Neural cell (in vitro differentiated cells): ENCODE measurements at regions not wholly inside any gene's neighbourhood (a gene's known extent, or its start where the extent isn't known, plus 50 kb on each side); places are given as distances from the start of the nearest gene placed in this dataset.

Source experiments
- H2AFZ ChIP-seq: fragments of 200-600, 300-800 bp; sonication (generic), shearing (Covaris generic); 2 replicates; pipeline ENCODE4 v1.6.0; 2014; ENCODE audit warnings: low read depth, mild to moderate bottlenecking, antibody characterized with exemption, low read length, moderate library complexity
- H3F3A ChIP-seq: fragments of 200-600 bp; shearing (Covaris generic); 2 replicates; pipeline ENCODE4 v1.6.1; 2016; ENCODE audit warnings: mild to moderate bottlenecking, moderate library complexity, mixed read lengths, antibody characterized with exemption, low read length; ENCODE audit not compliant: insufficient read depth, poor library complexity, severe bottlenecking
- H3K27ac ChIP-seq: fragments of 200-600, 300-800 bp; sonication (generic), shearing (Covaris generic); 2 replicates; pipeline ENCODE4 v1.5.1; 2014; ENCODE audit warnings: mild to moderate bottlenecking, low read length, moderate library complexity
- H3K27me3 ChIP-seq: fragments of 300-800, 200-600 bp; sonication (generic), shearing (Covaris generic); 2 replicates; pipeline ENCODE4 v1.6.0; 2014; ENCODE audit warnings: mild to moderate bottlenecking, low read depth, low read length, moderate library complexity; ENCODE audit not compliant: insufficient read depth
- H3K36me3 ChIP-seq: fragments of 300-800, 200-600 bp; sonication (generic), shearing (Covaris generic); 2 replicates; pipeline ENCODE4 v1.5.1; 2014; ENCODE audit warnings: mild to moderate bottlenecking, antibody characterized with exemption, low read length, moderate library complexity; ENCODE audit not compliant: insufficient read depth
- H3K4me2 ChIP-seq: fragments of 300-800, 200-600 bp; sonication (generic), shearing (Covaris generic); 2 replicates; pipeline ENCODE4 v1.6.0; 2014; ENCODE audit warnings: mild to moderate bottlenecking, low read length
- H3K4me3 ChIP-seq: fragments of 300-800, 200-600 bp; sonication (generic), shearing (Covaris generic); 2 replicates; pipeline ENCODE4 v1.5.1; 2014; ENCODE audit warnings: mild to moderate bottlenecking, low read length, moderate library complexity
- H3K79me2 ChIP-seq: fragments of 200-600 bp; shearing (Covaris generic); replicated peaks from 2 replicates; pipeline ENCODE4 v1.6.0; 2014; ENCODE audit warnings: mild to moderate bottlenecking, low read length, moderate library complexity; ENCODE audit not compliant: insufficient read depth
- H3K9ac ChIP-seq: fragments of 300-800, 200-600 bp; sonication (generic), shearing (Covaris generic); 2 replicates; pipeline ENCODE4 v1.6.1; 2016; ENCODE audit warnings: mild to moderate bottlenecking, low read length, mixed read lengths
- H3K9me2 ChIP-seq: fragments of 200-600 bp; shearing (Covaris generic); 2 replicates; pipeline ENCODE4 v1.6.1; 2016; ENCODE audit warnings: mild to moderate bottlenecking, low read length, mixed read lengths; ENCODE audit not compliant: insufficient read depth
- H3K9me3 ChIP-seq: fragments of 200-600, 300-800 bp; sonication (generic), shearing (Covaris generic); 2 replicates; pipeline ENCODE4 v1.6.1; 2016; ENCODE audit warnings: mild to moderate bottlenecking, mixed run types, low read length, moderate library complexity, mixed read lengths
- H4K20me1 ChIP-seq: fragments of 200-600 bp; shearing (Covaris generic); 2 replicates; pipeline ENCODE4 v1.6.1; 2016; ENCODE audit warnings: mild to moderate bottlenecking, mixed run types; ENCODE audit not compliant: insufficient read depth
- CTCF ChIP-seq: fragments of 450-650 bp; IDR thresholded peaks from 2 replicates; pipeline ENCODE4 v1.5.1; 2014; ENCODE audit warnings: antibody characterized with exemption, mild to moderate bottlenecking, moderate library complexity; ENCODE audit not compliant: poor library complexity, severe bottlenecking
- EP300 ChIP-seq: fragments of 450-650 bp; conservative IDR thresholded peaks from 2 replicates; pipeline ENCODE4 v1.6.1; 2014; ENCODE audit warnings: antibody characterized with exemption, mild to moderate bottlenecking, moderate library complexity; ENCODE audit not compliant: poor library complexity, severe bottlenecking
- EZH2 ChIP-seq: fragments of 200-600, 300-800 bp; shearing (Covaris generic), sonication (generic); IDR thresholded peaks from 2 replicates; pipeline ENCODE4 v1.6.1; 2014; ENCODE audit warnings: antibody characterized with exemption, low read length, borderline replicate concordance, mild to moderate bottlenecking; ENCODE audit not compliant: insufficient read depth, poor library complexity, severe bottlenecking
- MXI1 ChIP-seq: fragments of 450-650 bp; conservative IDR thresholded peaks from 2 replicates; pipeline ENCODE4 v1.6.1; 2014; ENCODE audit warnings: antibody characterized with exemption, mild to moderate bottlenecking; ENCODE audit not compliant: poor library complexity, severe bottlenecking
- POLR2AphosphoS5 ChIP-seq: IDR thresholded peaks from 2 replicates; pipeline ENCODE4 v1.6.1; 2012
- RAD21 ChIP-seq: fragments of 450-650 bp; conservative IDR thresholded peaks from 2 replicates; pipeline ENCODE4 v1.6.1; 2014; ENCODE audit warnings: antibody characterized with exemption, mild to moderate bottlenecking, moderate library complexity
- SMC3 ChIP-seq: fragments of 450-650 bp; conservative IDR thresholded peaks from 2 replicates; pipeline ENCODE4 v1.6.1; 2014; ENCODE audit warnings: antibody characterized with exemption, mild to moderate bottlenecking, moderate library complexity; ENCODE audit not compliant: poor library complexity
- TAF1 ChIP-seq: IDR thresholded peaks from 2 replicates; pipeline ENCODE4 v1.6.1; 2012; ENCODE audit warnings: low read depth
- TF ChIP-seq, protein P1 (sequence below): IDR thresholded peaks from 2 replicates; pipeline ENCODE4 v1.6.1; 2012; ENCODE audit warnings: borderline replicate concordance

DNA sequence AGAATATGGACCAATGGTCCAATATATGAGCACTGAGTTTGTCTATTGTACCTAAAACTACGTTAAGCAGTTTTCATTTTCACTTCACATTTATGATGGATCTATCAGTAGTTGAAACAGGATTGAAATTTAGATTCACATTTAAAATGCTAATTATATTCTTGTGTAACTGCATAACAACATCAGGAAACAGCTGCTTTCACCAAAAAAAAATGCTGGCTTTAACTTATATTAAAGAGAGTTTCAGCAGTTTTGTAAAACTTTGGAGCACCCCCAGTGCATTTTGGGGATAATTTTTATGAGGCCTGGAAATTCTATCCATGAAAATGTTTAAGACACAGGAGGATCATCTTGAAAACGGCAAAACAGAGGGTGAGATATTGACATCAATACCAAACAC lies 142.8 kb upstream of the ROBO2 start:
- Histone ChIP-seq H3F3A (no peaks in the 10 kb centered on the region), H3K4me2 (no peak overlapping the region), H3K9me3 (no peaks in the 10 kb centered on the region), H3K27ac (no peak overlapping the region), H3K27me3 (no peaks in the 10 kb centered on the region), H3K36me3 (no peaks in the 10 kb centered on the region), H2AFZ (no peak overlapping the region), H3K79me2 (no peaks in the 10 kb centered on the region), H3K9me2 (no peaks in the 10 kb centered on the region), H3K4me3 (no peak overlapping the region), H3K9ac (no peak overlapping the region), H4K20me1 (no peaks in the 10 kb centered on the region)
- TF ChIP-seq EZH2 (no peak), CTCF (no peak), TAF1 (no peak), RAD21 (no peak), MXI1 (no peak), SMC3 (no peak), POLR2AphosphoS5 (no peak)
- TF ChIP-seq, protein P1, sequence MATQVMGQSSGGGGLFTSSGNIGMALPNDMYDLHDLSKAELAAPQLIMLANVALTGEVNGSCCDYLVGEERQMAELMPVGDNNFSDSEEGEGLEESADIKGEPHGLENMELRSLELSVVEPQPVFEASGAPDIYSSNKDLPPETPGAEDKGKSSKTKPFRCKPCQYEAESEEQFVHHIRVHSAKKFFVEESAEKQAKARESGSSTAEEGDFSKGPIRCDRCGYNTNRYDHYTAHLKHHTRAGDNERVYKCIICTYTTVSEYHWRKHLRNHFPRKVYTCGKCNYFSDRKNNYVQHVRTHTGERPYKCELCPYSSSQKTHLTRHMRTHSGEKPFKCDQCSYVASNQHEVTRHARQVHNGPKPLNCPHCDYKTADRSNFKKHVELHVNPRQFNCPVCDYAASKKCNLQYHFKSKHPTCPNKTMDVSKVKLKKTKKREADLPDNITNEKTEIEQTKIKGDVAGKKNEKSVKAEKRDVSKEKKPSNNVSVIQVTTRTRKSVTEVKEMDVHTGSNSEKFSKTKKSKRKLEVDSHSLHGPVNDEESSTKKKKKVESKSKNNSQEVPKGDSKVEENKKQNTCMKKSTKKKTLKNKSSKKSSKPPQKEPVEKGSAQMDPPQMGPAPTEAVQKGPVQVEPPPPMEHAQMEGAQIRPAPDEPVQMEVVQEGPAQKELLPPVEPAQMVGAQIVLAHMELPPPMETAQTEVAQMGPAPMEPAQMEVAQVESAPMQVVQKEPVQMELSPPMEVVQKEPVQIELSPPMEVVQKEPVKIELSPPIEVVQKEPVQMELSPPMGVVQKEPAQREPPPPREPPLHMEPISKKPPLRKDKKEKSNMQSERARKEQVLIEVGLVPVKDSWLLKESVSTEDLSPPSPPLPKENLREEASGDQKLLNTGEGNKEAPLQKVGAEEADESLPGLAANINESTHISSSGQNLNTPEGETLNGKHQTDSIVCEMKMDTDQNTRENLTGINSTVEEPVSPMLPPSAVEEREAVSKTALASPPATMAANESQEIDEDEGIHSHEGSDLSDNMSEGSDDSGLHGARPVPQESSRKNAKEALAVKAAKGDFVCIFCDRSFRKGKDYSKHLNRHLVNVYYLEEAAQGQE: no peak

- Histone ChIP-seq H3K9me2 (no peaks in the 10 kb centered on the region), H3K4me3 (no peak overlapping the region), H3K4me2 (no peak overlapping the region), H4K20me1 (no peaks in the 10 kb centered on the region), H2AFZ (no peak overlapping the region), H3K9me3 (no peaks in the 10 kb centered on the region), H3K36me3 (no peaks in the 10 kb centered on the region), H3K27me3 (no peaks in the 10 kb centered on the region), H3K9ac (no peak overlapping the region), H3K27ac (no peak overlapping the region), H3K79me2 (no peaks in the 10 kb centered on the region), H3F3A (no peaks in the 10 kb centered on the region)
- TF ChIP-seq, protein P1: no peak
- TF ChIP-seq CTCF: no peak
- TF ChIP-seq EZH2: no peak
- TF ChIP-seq MXI1: no peak
- TF ChIP-seq EP300: no peak
- TF ChIP-seq POLR2AphosphoS5: no peak
- TF ChIP-seq RAD21: no peak
- no peak for TF ChIP-seq SMC3
- no peak for TF ChIP-seq TAF1
Observed at GRCh38 chr3:76900596-76900995, 139.3 kb upstream of the ROBO2 start.
